Neutrophil (primary cell): ENCODE measurements at regions not wholly inside any gene's neighbourhood (a gene's known extent, or its start where the extent isn't known, plus 50 kb on each side); places are given as distances from the start of the nearest gene placed in this dataset.

ENCODE experiments used
- H3K27ac ChIP-seq: fragments of 200-600 bp; sonication (generic); 2 replicates; pipeline ENCODE4 v1.5.1; 2016; ENCODE audit warnings: mild to moderate bottlenecking, moderate library complexity
- H3K27me3 ChIP-seq: fragments of 200-600 bp; sonication (generic); 2 replicates; pipeline ENCODE4 v1.6.0; 2016; ENCODE audit warnings: mild to moderate bottlenecking
- H3K36me3 ChIP-seq: fragments of 200-600 bp; sonication (generic); 2 replicates; pipeline ENCODE4 v1.5.1; 2017
- H3K4me1 ChIP-seq, 2 experiments: fragments of 200-600 bp in 1 of 2; sonication (generic) in 1 of 2; 1 replicate in 1 of 2; 2 replicates in 1 of 2; pipeline versions ENCODE4 v1.5.1 to v1.6.1; 2013 to 2016; ENCODE audit warnings: low read depth in 1 of 2, low read length in 1 of 2, mild to moderate bottlenecking in 1 of 2, moderate library complexity in 1 of 2; ENCODE audit not compliant: control insufficient read depth in 1 of 2, insufficient read depth in 1 of 2
- H3K4me3 ChIP-seq, 2 experiments: fragments of 200-600 bp in 1 of 2; sonication (generic) in 1 of 2; 1 replicate in 1 of 2; 2 replicates in 1 of 2; pipeline ENCODE4 v1.5.1; 2013 to 2016; ENCODE audit warnings: low read depth in 1 of 2, low read length in 1 of 2, mild to moderate bottlenecking in 1 of 2, moderate library complexity in 1 of 2
- H3K9me3 ChIP-seq: fragments of 200-600 bp; sonication (generic); 2 replicates; pipeline ENCODE4 v1.5.1; 2016
- TF ChIP-seq, protein P1 (sequence below): fragments of 200-600 bp; sonication (generic); IDR thresholded peaks from 2 replicates; pipeline ENCODE4 v1.5.1; 2016; ENCODE audit warnings: antibody characterized with exemption

DNA sequence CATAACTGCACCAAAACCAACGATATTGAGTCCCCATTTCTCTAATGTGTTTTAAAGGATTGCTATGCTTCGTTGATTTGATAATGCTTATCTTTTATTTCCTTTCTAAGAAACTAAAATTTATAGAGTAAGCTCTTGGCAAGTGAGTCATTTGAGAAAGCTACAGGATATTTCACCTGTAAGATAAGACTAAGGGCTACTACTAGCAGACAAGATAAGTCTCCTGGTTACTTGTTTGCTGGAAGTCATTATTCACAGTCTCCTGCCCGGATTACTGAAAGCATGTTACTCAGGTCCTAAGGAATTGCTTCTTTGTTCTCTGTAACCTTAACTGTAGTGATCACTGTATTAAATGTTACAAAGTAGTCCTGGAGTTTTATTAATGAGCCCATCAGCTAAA is 315.9 kb upstream of the RASA1 start:
- H3K4me1 ChIP-seq: no peaks in the 10 kb centered on the region
- peaks cover 44% of the 10 kb centered on the region for H3K27me3 ChIP-seq
- H3K9me3 ChIP-seq: no peaks in the 10 kb centered on the region
- H3K4me3 ChIP-seq: no peak overlapping the region
- H3K36me3 ChIP-seq: no peaks in the 10 kb centered on the region
- TF ChIP-seq, protein P1, sequence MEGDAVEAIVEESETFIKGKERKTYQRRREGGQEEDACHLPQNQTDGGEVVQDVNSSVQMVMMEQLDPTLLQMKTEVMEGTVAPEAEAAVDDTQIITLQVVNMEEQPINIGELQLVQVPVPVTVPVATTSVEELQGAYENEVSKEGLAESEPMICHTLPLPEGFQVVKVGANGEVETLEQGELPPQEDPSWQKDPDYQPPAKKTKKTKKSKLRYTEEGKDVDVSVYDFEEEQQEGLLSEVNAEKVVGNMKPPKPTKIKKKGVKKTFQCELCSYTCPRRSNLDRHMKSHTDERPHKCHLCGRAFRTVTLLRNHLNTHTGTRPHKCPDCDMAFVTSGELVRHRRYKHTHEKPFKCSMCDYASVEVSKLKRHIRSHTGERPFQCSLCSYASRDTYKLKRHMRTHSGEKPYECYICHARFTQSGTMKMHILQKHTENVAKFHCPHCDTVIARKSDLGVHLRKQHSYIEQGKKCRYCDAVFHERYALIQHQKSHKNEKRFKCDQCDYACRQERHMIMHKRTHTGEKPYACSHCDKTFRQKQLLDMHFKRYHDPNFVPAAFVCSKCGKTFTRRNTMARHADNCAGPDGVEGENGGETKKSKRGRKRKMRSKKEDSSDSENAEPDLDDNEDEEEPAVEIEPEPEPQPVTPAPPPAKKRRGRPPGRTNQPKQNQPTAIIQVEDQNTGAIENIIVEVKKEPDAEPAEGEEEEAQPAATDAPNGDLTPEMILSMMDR: no peak
- no peak overlapping the region for H3K27ac ChIP-seq

- Histone ChIP-seq H3K9me3 (no peaks in the 10 kb centered on the region), H3K4me1 (no peaks in the 10 kb centered on the region), H3K27me3 (peaks cover 4% of the 10 kb centered on the region), H3K4me3 (no peak overlapping the region), H3K27ac (no peak overlapping the region), H3K36me3 (no peaks in the 10 kb centered on the region)
- TF ChIP-seq, protein P1: no peak
These were observed 302.8 kb upstream of the RASA1 start for GRCh38 chr5:86964889-86965288.

DNA sequence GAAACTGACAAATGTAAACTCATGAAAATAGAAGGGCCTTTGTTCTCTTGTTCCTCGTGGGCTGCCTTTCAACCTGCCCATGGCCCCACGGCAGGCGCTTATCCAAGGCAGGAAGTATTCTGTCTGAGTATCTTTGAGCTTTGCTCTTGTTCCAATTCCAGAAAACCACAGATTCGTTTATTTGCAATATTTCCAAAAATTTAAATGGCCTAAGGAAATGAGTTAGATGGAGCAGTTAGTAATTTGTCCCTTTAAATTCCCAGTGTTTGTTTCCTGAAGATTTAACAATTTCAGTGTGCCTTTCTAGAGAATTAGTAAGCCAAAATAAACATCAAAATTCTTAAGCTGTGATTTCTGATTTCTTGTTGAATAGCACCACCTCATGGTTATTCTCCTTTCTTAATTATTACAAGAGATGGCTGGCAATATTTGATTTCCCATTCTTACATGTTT is 299.4 kb upstream of the RASA1 start:
- Histone ChIP-seq H3K27me3 (no peaks in the 10 kb centered on the region), H3K4me3 (no peak overlapping the region), H3K9me3 (no peaks in the 10 kb centered on the region), H3K27ac (no peak overlapping the region), H3K4me1 (no peaks in the 10 kb centered on the region), H3K36me3 (no peaks in the 10 kb centered on the region)
- TF ChIP-seq, protein P1: no peak

DNA sequence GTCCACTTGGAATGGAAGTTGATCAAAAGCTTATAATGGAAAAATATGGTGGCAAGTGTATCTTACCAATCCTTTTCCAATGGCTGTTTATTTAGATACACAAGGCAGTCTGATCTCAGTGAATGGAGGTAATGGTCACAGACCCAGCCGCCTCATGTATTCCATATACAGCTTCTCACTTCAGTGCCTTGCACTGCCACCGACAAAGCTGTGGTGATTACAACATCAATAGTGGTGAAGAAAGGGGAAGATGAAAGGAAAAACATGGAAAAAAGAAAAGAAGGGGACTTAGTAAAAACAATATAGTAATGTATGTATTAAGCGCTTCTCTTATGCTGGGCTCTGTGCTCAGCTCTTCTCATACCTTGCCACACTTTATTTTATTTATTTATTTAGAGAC is 297.3 kb upstream of the RASA1 start:
- TF ChIP-seq, protein P1: no peak
- no peaks in the 10 kb centered on the region for H3K27me3 ChIP-seq
- H3K27ac ChIP-seq: no peak overlapping the region
- H3K36me3 ChIP-seq: no peaks in the 10 kb centered on the region
- no peak overlapping the region for H3K4me3 ChIP-seq
- no peaks in the 10 kb centered on the region for H3K9me3 ChIP-seq
- no peaks in the 10 kb centered on the region for H3K4me1 ChIP-seq

DNA sequence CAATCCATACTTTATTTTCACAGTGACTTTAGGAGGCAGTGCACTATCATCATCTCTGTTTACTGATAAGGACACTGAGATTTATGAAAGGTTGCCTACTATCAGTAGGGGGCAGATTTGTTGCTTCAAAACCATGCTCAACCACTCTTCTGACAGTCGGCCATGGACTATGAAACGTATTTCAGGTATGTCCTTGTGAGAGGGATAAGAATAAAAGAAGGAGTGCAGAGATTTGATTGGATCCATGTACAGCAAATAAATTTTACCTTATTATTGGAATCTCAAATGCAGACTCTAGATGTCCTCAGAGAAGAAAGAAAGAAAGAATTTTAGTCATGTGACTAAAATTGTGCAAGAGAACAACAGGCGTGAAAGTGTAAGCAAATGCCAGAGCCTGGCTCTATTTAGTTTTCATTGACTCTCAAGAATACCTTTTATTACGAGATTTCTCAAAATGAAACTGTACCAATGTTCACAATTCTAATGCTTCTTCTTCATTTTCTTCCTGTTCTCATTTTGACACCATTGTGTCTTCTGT is 296.6 kb upstream of the RASA1 start:
- H3K4me3 ChIP-seq: no peak overlapping the region
- H3K27me3 ChIP-seq: no peaks in the 10 kb centered on the region
- no peaks in the 10 kb centered on the region for H3K4me1 ChIP-seq
- TF ChIP-seq, protein P1: no peak
- H3K27ac ChIP-seq: no peak overlapping the region
- H3K36me3 ChIP-seq: no peaks in the 10 kb centered on the region
- H3K9me3 ChIP-seq: no peaks in the 10 kb centered on the region

GRCh38 chr5:86974955-86975354 is 292.7 kb upstream of the RASA1 start:
- H3K27me3 ChIP-seq: no peaks in the 10 kb centered on the region
- H3K4me1 ChIP-seq: peaks cover 6 to 9% of the 10 kb centered on the region in 2 experiments
- H3K27ac ChIP-seq: no peak overlapping the region
- H3K36me3 ChIP-seq: no peaks in the 10 kb centered on the region
- no peak overlapping the region for H3K4me3 ChIP-seq
- TF ChIP-seq, protein P1: no peak
- H3K9me3 ChIP-seq: no peaks in the 10 kb centered on the region
